HFFc6 (cell line): ENCODE measurements at regions not wholly inside any gene's neighbourhood (a gene's known extent, or its start where the extent isn't known, plus 50 kb on each side); places are given as distances from the start of the nearest gene placed in this dataset.

ENCODE experiments used
- DNase-seq: peaks from one replicate; pipeline ENCODE4 v3.0.0-alpha.2; 2018
- H3K27ac Mint-ChIP-seq: 2 replicates; pipeline ENCODE4 v1.8.0; 2020; ENCODE audit warnings: mild to moderate bottlenecking, mixed read lengths
- H3K27me3 Mint-ChIP-seq: 2 replicates; pipeline ENCODE4 v1.8.0; 2021; ENCODE audit warnings: mild to moderate bottlenecking, moderate library complexity, mixed read lengths; ENCODE audit not compliant: insufficient read depth
- H3K36me3 Mint-ChIP-seq: 2 replicates; pipeline ENCODE4 v1.8.0; 2021; ENCODE audit warnings: low read depth, mixed read lengths
- H3K4me1 Mint-ChIP-seq: 2 replicates; pipeline ENCODE4 v1.8.0; 2020; ENCODE audit warnings: low read depth, mixed read lengths
- H3K4me3 Mint-ChIP-seq: 2 replicates; pipeline ENCODE4 v1.8.0; 2020; ENCODE audit warnings: mild to moderate bottlenecking, moderate library complexity, mixed read lengths
- H3K9me3 Mint-ChIP-seq: 2 replicates; pipeline ENCODE4 v1.8.0; 2020; ENCODE audit warnings: mild to moderate bottlenecking, mixed read lengths
- CTCF ChIP-seq: fragments of 200-600 bp; sonication (generic); IDR thresholded peaks from 2 replicates; pipeline ENCODE4 v1.5.0; 2021; ENCODE audit warnings: antibody characterized with exemption, mild to moderate bottlenecking

- Mint-ChIP-seq H3K36me3 (no peaks in the 10 kb centered on the region), H3K27ac (no peak overlapping the region), H3K27me3 (no peaks in the 10 kb centered on the region; the same call in 1 of the 2 replicates), H3K9me3 (peaks cover 50% of the 10 kb centered on the region), H3K4me1 (no peaks in the 10 kb centered on the region), H3K4me3 (no peak overlapping the region)
- DNase-seq = no peak
- TF ChIP-seq CTCF = no peak
Measured at GRCh38 chr10:84997870-84998269, 669.5 kb downstream of the CCSER2 start.

DNA sequence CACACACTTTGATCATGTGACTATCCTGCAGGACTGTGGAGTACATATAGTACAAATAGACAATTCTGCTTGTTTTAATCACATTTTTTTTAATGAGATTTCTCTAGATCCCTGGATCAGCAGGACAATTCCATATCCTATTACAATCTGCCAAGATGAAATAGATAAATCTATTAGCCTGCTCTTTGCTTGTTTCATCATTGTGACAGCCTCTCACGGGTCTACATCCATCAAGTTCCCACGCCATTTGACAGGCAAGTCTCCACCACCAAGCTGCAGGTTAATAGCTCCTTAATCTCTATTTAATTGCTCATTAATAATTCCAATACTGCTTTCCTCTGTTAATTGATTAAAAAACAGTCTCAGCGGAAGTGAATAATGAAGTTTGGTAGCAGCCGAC is 671.5 kb downstream of the CCSER2 start:
- TF ChIP-seq CTCF = no peak
- Mint-ChIP-seq H3K4me3 (no peak overlapping the region), H3K27ac (no peak overlapping the region), H3K36me3 (no peaks in the 10 kb centered on the region), H3K4me1 (no peaks in the 10 kb centered on the region), H3K9me3 (peaks cover 51% of the 10 kb centered on the region), H3K27me3 (no peaks in the 10 kb centered on the region; the same call in 1 of the 2 replicates)
- DNase-seq = no peak

- Mint-ChIP-seq H3K27ac (no peak overlapping the region), H3K9me3 (peaks cover 32% of the 10 kb centered on the region)
Measured at GRCh38 chr10:85003083-85003482, 674.7 kb downstream of the CCSER2 start.

DNA sequence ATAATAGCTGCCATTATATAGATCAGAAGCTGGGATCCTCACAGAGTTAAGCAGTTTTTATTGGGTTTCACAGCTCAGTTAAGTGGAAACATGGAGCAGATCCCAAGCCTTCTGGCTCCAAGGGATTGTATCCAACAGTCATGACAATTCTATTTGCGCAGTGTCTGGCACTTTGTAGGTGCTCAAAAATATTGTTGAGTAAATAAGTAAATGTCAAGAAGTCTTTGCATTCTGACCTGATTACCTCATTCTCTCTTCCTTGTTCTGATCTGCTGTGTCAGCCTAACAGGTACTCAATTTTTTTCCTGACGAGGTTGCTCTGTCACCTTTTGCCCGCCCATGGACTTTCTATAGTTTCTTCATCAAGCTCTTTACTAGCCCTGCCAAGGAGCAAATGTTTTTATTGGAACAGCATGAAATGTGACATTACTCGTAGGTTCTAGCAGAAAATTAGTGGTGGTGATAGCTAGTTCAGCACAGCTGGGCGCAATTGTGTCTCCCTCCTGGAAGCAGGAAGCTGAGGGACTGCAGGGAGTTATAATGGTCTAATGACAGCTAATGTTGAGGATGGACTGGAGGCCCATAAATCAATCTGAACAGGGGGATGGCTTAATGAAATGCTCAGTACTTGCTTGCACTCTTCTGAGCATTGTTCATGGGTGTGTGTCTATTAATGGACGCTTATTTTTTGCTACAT is 680.2 kb downstream of the CCSER2 start:
- H3K36me3 Mint-ChIP-seq = no peaks in the 10 kb centered on the region
- H3K4me1 Mint-ChIP-seq = no peaks in the 10 kb centered on the region
- H3K9me3 Mint-ChIP-seq = peaks cover 23% of the 10 kb centered on the region
- H3K27ac Mint-ChIP-seq = no peak overlapping the region
- 0 out of 2 replicates have a peak, but pooled peaks cover 2% of the 10 kb centered on the region for H3K27me3 Mint-ChIP-seq
- H3K4me3 Mint-ChIP-seq = no peak overlapping the region
- DNase-seq = no peak
- TF ChIP-seq CTCF = no peak

More at GRCh38 chr10:85003083-85003482, 674.7 kb downstream of the CCSER2 start:
- DNase-seq = no peak
- H3K36me3 Mint-ChIP-seq = no peaks in the 10 kb centered on the region
- 0 out of 2 replicates have a peak, but pooled peaks cover 2% of the 10 kb centered on the region for H3K27me3 Mint-ChIP-seq
- H3K4me1 Mint-ChIP-seq = no peaks in the 10 kb centered on the region
- no peak overlapping the region for H3K4me3 Mint-ChIP-seq
- no peak for TF ChIP-seq CTCF

DNA sequence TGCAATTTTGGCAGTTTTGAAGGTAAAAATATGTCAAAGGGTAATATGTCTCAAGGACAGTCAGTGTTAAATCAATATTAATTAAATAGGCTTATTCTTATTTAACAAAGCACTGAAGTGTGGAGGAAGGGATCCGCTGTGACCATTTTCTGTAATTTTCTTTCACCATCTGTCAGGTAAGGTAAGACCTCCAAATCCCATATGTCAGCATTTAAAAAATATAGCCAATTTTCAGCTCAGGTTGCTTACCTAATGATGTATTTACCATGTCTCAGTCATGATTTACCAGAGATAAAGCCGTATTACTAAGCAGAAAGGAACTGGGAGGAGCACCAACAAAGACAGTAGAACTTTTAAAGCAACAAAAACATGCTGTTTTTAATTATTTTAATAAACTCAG is 683.9 kb downstream of the CCSER2 start:
- TF ChIP-seq CTCF = no peak
- H3K9me3 Mint-ChIP-seq = peaks cover 20% of the 10 kb centered on the region
- no peaks in the 10 kb centered on the region for H3K4me1 Mint-ChIP-seq
- no peaks in the 10 kb centered on the region for H3K36me3 Mint-ChIP-seq
- H3K27me3 Mint-ChIP-seq = no peaks in the 10 kb centered on the region
- H3K4me3 Mint-ChIP-seq = no peak overlapping the region
- DNase-seq = no peak
- no peak overlapping the region for H3K27ac Mint-ChIP-seq
